ENCODE measurements at regions not wholly inside any gene's neighbourhood (a gene's known extent, or its start where the extent isn't known, plus 50 kb on each side); places are given as distances from the start of the nearest gene placed in this dataset.

GRCh38 chr7:33661430-33662160, 243.7 kb upstream of the BMPER start:
- DNase-seq (ENCODE audit: low spot score): no peak

- no peak for DNase-seq (ENCODE audit: low spot score)
Measured at GRCh38 chr7:33666531-33666930, 238.8 kb upstream of the BMPER start.

- no peak for DNase-seq (ENCODE audit: low spot score)
Measured at GRCh38 chr7:33667196-33667595, 238.1 kb upstream of the BMPER start.

- DNase-seq (ENCODE audit: low spot score): no peak
Measured at GRCh38 chr7:33669251-33669670, 236.1 kb upstream of the BMPER start.

- no peak for DNase-seq (ENCODE audit: low spot score)
Measured at GRCh38 chr7:33671531-33672262, 233.6 kb upstream of the BMPER start.

GRCh38 chr7:33673029-33673700, 232.2 kb upstream of the BMPER start:
- DNase-seq (ENCODE audit: low spot score): no peak

- no peak for DNase-seq (ENCODE audit: low spot score)
Measured at GRCh38 chr7:33674804-33675411, 230.4 kb upstream of the BMPER start.

GRCh38 chr7:33677556-33677955, 227.8 kb upstream of the BMPER start:
- no peak for DNase-seq (ENCODE audit: low spot score)

- no peak for DNase-seq (ENCODE audit: low spot score)
Measured at GRCh38 chr7:33678569-33679335, 226.6 kb upstream of the BMPER start.

GRCh38 chr7:33680682-33681081, 224.7 kb upstream of the BMPER start:
- no peak for DNase-seq (ENCODE audit: low spot score)

- no peak for DNase-seq (ENCODE audit: low spot score)
Measured at GRCh38 chr7:33685503-33685902, 219.8 kb upstream of the BMPER start.

GRCh38 chr7:33685981-33686683, 219.2 kb upstream of the BMPER start:
- no peak for DNase-seq (ENCODE audit: low spot score)

GRCh38 chr7:33687625-33688024, 217.7 kb upstream of the BMPER start:
- DNase-seq (ENCODE audit: low spot score): no peak

GRCh38 chr7:33691180-33691579, 214.2 kb upstream of the BMPER start:
- DNase-seq (ENCODE audit: low spot score): no peak

GRCh38 chr7:33692956-33693355, 212.4 kb upstream of the BMPER start:
- DNase-seq (ENCODE audit: low spot score): no peak

- no peak for DNase-seq (ENCODE audit: low spot score)
Measured at GRCh38 chr7:33694006-33694405, 211.3 kb upstream of the BMPER start.

GRCh38 chr7:33697616-33698015, 207.7 kb upstream of the BMPER start:
- no peak for DNase-seq (ENCODE audit: low spot score)

GRCh38 chr7:33698041-33698440, 207.3 kb upstream of the BMPER start:
- no peak for DNase-seq (ENCODE audit: low spot score)

- DNase-seq (ENCODE audit: low spot score): no peak
Measured at GRCh38 chr7:33698692-33699128, 206.6 kb upstream of the BMPER start.

GRCh38 chr7:33700001-33700899, 205.1 kb upstream of the BMPER start:
- DNase-seq (ENCODE audit: low spot score): no peak
